ENCODE measurements at regions not wholly inside any gene's neighbourhood (a gene's known extent, or its start where the extent isn't known, plus 50 kb on each side); places are given as distances from the start of the nearest gene placed in this dataset.

DNA sequence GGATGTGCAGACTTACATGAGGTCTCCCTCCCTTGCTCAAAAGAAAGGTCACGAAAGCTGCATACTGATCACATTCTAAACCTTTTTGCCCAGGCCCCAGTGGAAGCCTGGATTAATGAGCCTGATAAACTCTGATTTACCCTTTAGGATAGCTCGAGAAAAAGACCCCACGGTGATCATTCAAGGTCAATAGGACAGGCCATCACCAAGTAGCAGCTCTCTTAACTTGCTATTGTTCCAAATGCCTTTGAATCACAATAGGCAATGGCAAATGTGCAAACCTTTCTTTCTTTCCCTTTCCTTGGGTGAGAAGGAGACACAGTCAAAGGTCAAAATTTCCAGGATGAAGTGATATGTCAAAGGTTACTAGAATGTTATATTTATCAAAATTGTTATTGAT is 327.3 kb downstream of the HDGFL1 start:
- Histone ChIP-seq H3K27me3 (ENCODE audit: insufficient read depth, low read length) (no peaks in the 10 kb centered on the region), H3K9me3 (ENCODE audit: control insufficient read depth in 1 of 2, insufficient read depth in 1 of 2, low read depth in 1 of 2, low read length in 2 of 2) (no peaks in the 10 kb centered on the region), H3K36me3 (ENCODE audit: control insufficient read depth in 1 of 2, insufficient read depth in 2 of 2, low read length in 2 of 2) (no peaks in the 10 kb centered on the region), H3K4me2 (ENCODE audit: low read length) (no peak overlapping the region), H3K9me2 (ENCODE audit: insufficient read depth) (no peaks in the 10 kb centered on the region), H3K27ac (ENCODE audit: low read depth, low read length) (no peak overlapping the region), H3K4me1 (ENCODE audit: control insufficient read depth in 1 of 2, insufficient read depth in 2 of 2, low read length in 2 of 2) (0 out of 4 replicates have a peak, but pooled peaks cover 0 to 3% of the 10 kb centered on the region in 2 experiments), H3K4me3 (replicated peaks in 1 of 2; ENCODE audit: low read depth in 1 of 2, low read length in 2 of 2) (no peak overlapping the region), H2AFZ (ENCODE audit: low read depth, low read length, poor library complexity, severe bottlenecking) (no peak overlapping the region), H3K79me2 (ENCODE audit: insufficient read depth, low read length) (no peaks in the 10 kb centered on the region), H4K20me1 (ENCODE audit: insufficient read depth) (no peaks in the 10 kb centered on the region), H3K9ac (ENCODE audit: low read length) (no peak overlapping the region)
- CTCF ChIA-PET: no interaction called here
- RAD21 ChIA-PET (ENCODE audit: low non-redundant PET in 1 of 2, low total read pairs in 2 of 2, uncharacterized antibody in 2 of 2, unreplicated experiment in 2 of 2): no interaction called here
- TF ChIP-seq ELF1 (IDR thresholded peaks at IDR 0.05; ENCODE audit: borderline replicate concordance, low read depth) (no peak), EGR1 (IDR thresholded peaks at IDR 0.05; ENCODE audit: low read depth) (no peak), EZH2 (IDR thresholded peaks at IDR 0.05) (no peak), CBX3 (IDR thresholded peaks at IDR 0.05; ENCODE audit: low read depth) (no peak), FOSL1 (IDR thresholded peaks at IDR 0.05; ENCODE audit: low read depth) (no peak), SIN3A (IDR thresholded peaks at IDR 0.05; ENCODE audit: low read depth) (no peak), SP1 (IDR thresholded peaks at IDR 0.05; ENCODE audit: low read depth) (no peak)
- TF ChIP-seq, protein P1, sequence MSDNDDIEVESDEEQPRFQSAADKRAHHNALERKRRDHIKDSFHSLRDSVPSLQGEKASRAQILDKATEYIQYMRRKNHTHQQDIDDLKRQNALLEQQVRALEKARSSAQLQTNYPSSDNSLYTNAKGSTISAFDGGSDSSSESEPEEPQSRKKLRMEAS (IDR thresholded peaks at IDR 0.05): no peak
- TF ChIP-seq, protein P2, sequence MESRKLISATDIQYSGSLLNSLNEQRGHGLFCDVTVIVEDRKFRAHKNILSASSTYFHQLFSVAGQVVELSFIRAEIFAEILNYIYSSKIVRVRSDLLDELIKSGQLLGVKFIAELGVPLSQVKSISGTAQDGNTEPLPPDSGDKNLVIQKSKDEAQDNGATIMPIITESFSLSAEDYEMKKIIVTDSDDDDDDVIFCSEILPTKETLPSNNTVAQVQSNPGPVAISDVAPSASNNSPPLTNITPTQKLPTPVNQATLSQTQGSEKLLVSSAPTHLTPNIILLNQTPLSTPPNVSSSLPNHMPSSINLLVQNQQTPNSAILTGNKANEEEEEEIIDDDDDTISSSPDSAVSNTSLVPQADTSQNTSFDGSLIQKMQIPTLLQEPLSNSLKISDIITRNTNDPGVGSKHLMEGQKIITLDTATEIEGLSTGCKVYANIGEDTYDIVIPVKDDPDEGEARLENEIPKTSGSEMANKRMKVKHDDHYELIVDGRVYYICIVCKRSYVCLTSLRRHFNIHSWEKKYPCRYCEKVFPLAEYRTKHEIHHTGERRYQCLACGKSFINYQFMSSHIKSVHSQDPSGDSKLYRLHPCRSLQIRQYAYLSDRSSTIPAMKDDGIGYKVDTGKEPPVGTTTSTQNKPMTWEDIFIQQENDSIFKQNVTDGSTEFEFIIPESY (IDR thresholded peaks at IDR 0.05; ENCODE audit: extremely low read depth, insufficient replicate concordance, low read length): no peak
- TF ChIP-seq, protein P3, sequence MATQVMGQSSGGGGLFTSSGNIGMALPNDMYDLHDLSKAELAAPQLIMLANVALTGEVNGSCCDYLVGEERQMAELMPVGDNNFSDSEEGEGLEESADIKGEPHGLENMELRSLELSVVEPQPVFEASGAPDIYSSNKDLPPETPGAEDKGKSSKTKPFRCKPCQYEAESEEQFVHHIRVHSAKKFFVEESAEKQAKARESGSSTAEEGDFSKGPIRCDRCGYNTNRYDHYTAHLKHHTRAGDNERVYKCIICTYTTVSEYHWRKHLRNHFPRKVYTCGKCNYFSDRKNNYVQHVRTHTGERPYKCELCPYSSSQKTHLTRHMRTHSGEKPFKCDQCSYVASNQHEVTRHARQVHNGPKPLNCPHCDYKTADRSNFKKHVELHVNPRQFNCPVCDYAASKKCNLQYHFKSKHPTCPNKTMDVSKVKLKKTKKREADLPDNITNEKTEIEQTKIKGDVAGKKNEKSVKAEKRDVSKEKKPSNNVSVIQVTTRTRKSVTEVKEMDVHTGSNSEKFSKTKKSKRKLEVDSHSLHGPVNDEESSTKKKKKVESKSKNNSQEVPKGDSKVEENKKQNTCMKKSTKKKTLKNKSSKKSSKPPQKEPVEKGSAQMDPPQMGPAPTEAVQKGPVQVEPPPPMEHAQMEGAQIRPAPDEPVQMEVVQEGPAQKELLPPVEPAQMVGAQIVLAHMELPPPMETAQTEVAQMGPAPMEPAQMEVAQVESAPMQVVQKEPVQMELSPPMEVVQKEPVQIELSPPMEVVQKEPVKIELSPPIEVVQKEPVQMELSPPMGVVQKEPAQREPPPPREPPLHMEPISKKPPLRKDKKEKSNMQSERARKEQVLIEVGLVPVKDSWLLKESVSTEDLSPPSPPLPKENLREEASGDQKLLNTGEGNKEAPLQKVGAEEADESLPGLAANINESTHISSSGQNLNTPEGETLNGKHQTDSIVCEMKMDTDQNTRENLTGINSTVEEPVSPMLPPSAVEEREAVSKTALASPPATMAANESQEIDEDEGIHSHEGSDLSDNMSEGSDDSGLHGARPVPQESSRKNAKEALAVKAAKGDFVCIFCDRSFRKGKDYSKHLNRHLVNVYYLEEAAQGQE (IDR thresholded peaks at IDR 0.05; ENCODE audit: low read depth): no peak
- no TSS peak for BruUV-seq (replicated peaks)
- DNase-seq (ENCODE audit: low read depth, low spot score) (no peak), ATAC-seq (no peak)
- intact Hi-C loops (cut with micrococcal nuclease): no loop called here
- POLR2A ChIA-PET: no interaction called here
